AG10803 (cell line): ENCODE measurements at regions not wholly inside any gene's neighbourhood (a gene's known extent, or its start where the extent isn't known, plus 50 kb on each side); places are given as distances from the start of the nearest gene placed in this dataset.

Source experiments
- DNase-seq: peaks from one replicate; pipeline ENCODE4 v3.0.0; 2010; ENCODE audit warnings: low read depth
- H3K4me3 ChIP-seq: 2 replicates; pipeline ENCODE4 v1.5.1; 2011; ENCODE audit warnings: mild to moderate bottlenecking, low read length, control low read depth
- TF ChIP-seq, protein P1 (sequence below): conservative IDR thresholded peaks from 2 replicates; pipeline ENCODE4 v1.5.1; 2011; ENCODE audit warnings: mild to moderate bottlenecking, low read length, control low read depth, inconsistent platforms

DNA sequence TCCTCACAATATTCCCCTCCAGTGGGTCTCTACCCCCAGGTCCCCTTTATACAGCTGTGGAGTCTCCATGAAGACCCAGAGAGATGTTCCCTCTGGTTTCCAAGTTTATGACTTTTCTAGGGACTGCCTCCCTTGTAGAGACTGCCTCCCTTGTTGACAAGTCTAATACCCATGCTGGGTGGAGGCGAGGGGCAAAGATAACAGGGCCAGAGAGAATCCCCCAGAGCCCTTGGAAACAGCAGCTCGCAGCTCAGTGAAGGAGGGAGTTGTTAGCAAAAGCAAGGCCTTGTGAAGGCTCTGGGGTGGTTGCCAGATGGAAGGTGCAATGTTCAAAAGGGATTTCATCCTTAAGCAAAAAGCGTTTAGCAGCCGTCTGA is 75.0 kb upstream of the GATA6 start:
- TF ChIP-seq, protein P1, sequence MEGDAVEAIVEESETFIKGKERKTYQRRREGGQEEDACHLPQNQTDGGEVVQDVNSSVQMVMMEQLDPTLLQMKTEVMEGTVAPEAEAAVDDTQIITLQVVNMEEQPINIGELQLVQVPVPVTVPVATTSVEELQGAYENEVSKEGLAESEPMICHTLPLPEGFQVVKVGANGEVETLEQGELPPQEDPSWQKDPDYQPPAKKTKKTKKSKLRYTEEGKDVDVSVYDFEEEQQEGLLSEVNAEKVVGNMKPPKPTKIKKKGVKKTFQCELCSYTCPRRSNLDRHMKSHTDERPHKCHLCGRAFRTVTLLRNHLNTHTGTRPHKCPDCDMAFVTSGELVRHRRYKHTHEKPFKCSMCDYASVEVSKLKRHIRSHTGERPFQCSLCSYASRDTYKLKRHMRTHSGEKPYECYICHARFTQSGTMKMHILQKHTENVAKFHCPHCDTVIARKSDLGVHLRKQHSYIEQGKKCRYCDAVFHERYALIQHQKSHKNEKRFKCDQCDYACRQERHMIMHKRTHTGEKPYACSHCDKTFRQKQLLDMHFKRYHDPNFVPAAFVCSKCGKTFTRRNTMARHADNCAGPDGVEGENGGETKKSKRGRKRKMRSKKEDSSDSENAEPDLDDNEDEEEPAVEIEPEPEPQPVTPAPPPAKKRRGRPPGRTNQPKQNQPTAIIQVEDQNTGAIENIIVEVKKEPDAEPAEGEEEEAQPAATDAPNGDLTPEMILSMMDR, result no peak
- DNase-seq, result no peak
- H3K4me3 ChIP-seq, result no peak overlapping the region

DNA sequence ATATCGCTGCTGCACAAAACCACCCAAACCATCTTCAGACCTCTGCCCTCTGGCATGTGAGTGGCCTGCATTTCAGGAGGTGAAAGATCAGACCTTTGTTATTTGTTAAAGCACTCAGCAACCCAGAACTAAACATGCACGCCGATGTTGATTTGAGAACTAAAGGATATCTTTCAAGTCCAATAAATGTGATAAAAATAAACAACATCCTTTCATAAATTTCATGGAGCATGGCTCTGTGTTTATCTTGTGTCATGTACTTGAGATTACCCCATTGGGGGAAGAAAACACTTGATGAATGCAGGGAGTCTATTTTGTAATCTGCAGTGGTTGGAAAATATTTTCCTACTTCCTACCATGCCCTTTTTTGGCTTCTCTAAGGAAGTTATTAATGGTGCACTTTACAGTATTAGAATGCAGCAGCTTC is 70.8 kb upstream of the GATA6 start:
- TF ChIP-seq, protein P1, result no peak
- DNase-seq, result no peak
- H3K4me3 ChIP-seq, result no peak overlapping the region

DNA sequence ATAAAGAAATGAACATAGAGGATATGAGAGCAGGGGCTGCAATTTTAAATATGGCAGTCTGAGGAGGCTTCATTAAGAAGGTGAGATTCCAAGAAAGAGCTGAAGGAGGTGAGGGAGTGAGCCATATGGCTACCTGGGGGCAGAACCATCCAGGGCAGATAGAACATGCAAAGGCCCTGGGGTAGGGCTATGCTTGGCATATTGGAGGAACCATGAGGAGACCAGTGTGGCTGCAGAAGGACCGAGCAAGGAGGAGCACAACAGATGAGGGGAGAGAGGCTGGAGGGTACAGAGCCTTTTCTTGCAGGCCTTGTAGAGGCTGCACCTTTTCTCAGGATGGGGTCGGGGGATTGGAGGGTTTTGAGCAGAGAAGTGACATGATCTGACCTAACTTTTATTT is 69.5 kb upstream of the GATA6 start:
- no peak for DNase-seq
- H3K4me3 ChIP-seq, result no peak overlapping the region
- TF ChIP-seq, protein P1, result no peak

DNA sequence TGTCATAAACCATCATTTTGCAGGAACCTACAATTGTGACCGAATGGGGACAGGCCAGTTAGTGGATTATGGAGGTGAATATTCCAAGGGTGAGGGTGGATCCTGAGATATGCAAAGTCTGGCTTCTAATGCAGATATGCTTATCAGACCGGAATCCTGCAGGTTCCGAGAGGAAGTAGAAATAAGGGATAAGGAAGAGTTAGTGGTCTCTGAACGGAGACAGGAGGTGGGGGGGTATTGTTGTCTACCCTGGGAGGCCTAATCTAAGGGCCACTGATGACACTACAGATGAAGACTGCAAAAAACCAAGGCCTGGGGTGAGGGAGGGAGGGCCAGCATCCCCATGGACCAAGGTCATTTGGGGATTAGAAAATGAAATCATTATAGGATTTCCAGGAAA is 67.7 kb upstream of the GATA6 start:
- no peak for DNase-seq
- no peak overlapping the region for H3K4me3 ChIP-seq
- TF ChIP-seq, protein P1, result no peak

DNA sequence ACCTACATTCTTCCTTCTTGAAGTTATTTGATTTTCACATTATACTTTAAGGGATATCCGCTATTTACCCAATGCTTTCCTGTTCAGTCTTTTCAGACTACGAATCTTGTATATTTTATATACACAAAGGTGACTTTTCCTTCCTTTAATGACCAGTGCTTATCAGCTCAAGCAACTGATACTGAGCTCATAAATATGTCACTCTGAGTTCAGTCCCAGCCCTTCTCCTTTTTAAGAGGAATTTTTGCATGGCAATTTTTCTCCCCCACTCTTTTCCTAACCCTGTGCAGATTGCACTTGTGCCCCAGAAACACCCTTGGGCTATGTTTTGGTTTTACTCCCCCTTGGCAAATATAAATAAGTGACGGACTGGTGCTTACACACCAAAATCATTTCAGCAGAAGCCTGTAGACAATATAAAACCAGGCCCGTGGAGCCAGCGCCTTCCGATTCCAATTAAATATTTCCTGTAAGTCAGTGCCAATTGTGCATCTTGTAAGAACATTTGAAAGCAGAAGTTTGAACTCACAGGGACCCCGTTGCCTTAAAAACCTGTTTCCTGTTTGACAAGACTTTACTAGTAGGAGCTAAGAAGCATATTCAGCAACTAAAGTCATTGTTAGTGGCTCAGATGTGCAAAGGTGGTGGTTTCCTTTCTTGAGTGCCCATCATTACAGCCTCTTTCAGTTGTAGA is 66.3 kb upstream of the GATA6 start:
- no peak overlapping the region for H3K4me3 ChIP-seq
- TF ChIP-seq, protein P1, result no peak
- no peak for DNase-seq

DNA sequence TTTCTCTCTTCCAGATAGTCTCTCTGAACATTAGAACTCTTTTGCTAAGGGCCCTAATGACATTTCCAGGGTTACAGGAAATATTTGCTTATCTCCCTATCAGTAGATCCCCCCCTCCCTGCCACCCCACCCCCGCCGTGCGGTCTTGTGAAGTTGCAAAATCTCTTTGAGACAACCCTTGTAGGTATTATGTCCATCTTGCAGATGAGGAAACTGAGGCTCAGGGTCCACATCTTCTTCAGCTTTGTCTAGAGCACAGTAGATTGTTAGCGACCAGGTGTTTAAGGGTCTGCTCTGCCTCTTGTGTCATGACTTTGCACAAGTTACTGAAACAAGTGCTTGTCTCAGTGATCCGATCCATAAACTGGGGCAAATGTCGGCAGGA is 65.8 kb upstream of the GATA6 start:
- no peak overlapping the region for H3K4me3 ChIP-seq
- TF ChIP-seq, protein P1, result no peak
- DNase-seq, result no peak

DNA sequence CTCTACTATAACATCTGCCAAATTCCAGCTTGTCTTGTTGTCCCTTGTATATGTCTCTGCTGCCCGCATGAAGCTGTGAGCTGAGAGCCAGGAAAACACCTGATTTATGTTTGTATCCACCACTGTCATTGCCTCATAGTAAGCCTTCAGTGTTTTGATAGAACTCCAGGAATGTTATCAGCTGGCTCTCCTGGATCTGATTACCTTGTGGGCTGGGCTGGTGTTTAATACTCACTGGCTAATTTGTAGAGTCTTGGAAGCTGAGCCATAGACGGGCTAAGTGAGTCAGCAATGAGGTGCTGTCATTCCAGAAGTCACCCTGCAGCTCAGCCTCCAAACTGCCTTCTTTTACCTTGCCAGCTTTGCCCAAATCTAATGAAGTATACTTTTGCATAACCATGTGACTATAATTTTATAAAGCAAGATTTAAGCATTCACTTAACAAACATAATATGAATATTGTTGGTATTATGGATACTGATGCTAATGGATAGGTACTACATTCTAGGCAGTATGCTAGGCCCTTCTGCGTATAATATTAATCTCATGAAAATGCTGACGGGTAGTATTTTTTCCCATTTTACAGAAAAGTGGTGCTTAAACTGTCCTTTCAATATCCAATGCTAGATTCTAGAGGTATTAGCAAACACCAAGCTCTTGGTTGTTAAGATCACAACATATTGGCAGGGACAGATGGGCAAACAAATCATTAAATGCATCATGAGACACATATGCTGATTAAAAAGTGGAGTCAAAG is 62.7 kb upstream of the GATA6 start:
- no peak for DNase-seq
- TF ChIP-seq, protein P1, result no peak
- no peak overlapping the region for H3K4me3 ChIP-seq
